Suprapubic skin (tissue), 4 donors: ENCODE measurements at regions not wholly inside any gene's neighbourhood (a gene's known extent, or its start where the extent isn't known, plus 50 kb on each side); places are given as distances from the start of the nearest gene placed in this dataset.

Source experiments
- DNase-seq, 2 donors: peaks; one replicate each; pipeline ENCODE4 v3.0.0-alpha.2; 2019; ENCODE audit warnings: low spot score in 2 of 2
- H3K27ac ChIP-seq: fragments of 200-600 bp; sonication (generic); one replicate; pipeline ENCODE4 v1.5.1; 2019
- H3K27me3 ChIP-seq: fragments of 200-600 bp; sonication (generic); one replicate; pipeline ENCODE4 v1.5.1; 2019
- H3K36me3 ChIP-seq: fragments of 200-600 bp; sonication (generic); one replicate; pipeline ENCODE4 v1.5.1; 2019
- H3K4me1 ChIP-seq: fragments of 200-600 bp; sonication (generic); one replicate; pipeline ENCODE4 v1.5.1; 2019
- H3K4me3 ChIP-seq: fragments of 200-600 bp; sonication (generic); one replicate; pipeline ENCODE4 v1.5.1; 2019; ENCODE audit warnings: mild to moderate bottlenecking
- H3K9me3 ChIP-seq: fragments of 200-600 bp; sonication (generic); one replicate; pipeline ENCODE4 v1.5.1; 2019
- CTCF ChIP-seq, 2 donors: fragments of 200-600 bp in 1 of 2; fragments of 450-650 bp in 1 of 2; sonication (generic) in 1 of 2; IDR thresholded peaks; one replicate each; pipeline ENCODE4 v1.5.1; 2016 to 2019; ENCODE audit warnings: antibody characterized with exemption in 2 of 2, mild to moderate bottlenecking in 1 of 2, moderate library complexity in 1 of 2
- EP300 ChIP-seq: sonication (generic); formaldehyde crosslinking; IDR thresholded peaks from one replicate; pipeline ENCODE4 v1.6.1; 2017; ENCODE audit warnings: antibody characterized with exemption
- POLR2A ChIP-seq, 2 donors: fragments of 450-650 bp; IDR thresholded peaks; one replicate each; pipeline ENCODE4 v1.6.1; 2017; ENCODE audit warnings: antibody characterized with exemption in 2 of 2, mild to moderate bottlenecking in 2 of 2, moderate library complexity in 2 of 2
- POLR2AphosphoS5 ChIP-seq, 3 donors: sonication (generic); formaldehyde crosslinking; IDR thresholded peaks; one replicate each; pipeline ENCODE4 v1.6.1; 2017; ENCODE audit warnings: antibody characterized with exemption in 3 of 3
- WGBS: methylation state at CpG from one replicate; pipeline ENCODE4 v1.1.5; 2018; 5-methylcytosine and 5-hydroxymethylcytosine counted together

GRCh38 chr12:91542666-91543065 is 360.0 kb upstream of the DCN start:
- H3K27ac ChIP-seq, result no peak overlapping the region
- no peaks in the 10 kb centered on the region for H3K9me3 ChIP-seq
- no peak for TF ChIP-seq EP300
- no peak for TF ChIP-seq POLR2A (IDR thresholded peaks at IDR 0.05)
- no peak for TF ChIP-seq POLR2AphosphoS5 (IDR thresholded peaks at IDR 0.05)
- TF ChIP-seq CTCF (IDR thresholded peaks at IDR 0.05), result no peak
- H3K4me3 ChIP-seq, result no peak overlapping the region
- H3K4me1 ChIP-seq, result no peaks in the 10 kb centered on the region
- H3K36me3 ChIP-seq, result no peaks in the 10 kb centered on the region
- DNase-seq, result no peak
- H3K27me3 ChIP-seq, result no peaks in the 10 kb centered on the region
- WGBS, result 97% methylated on average over 2 of the region's 2 CpGs

- no peak overlapping the region for H3K4me3 ChIP-seq
- no peak overlapping the region for H3K27ac ChIP-seq
- H3K36me3 ChIP-seq, result no peaks in the 10 kb centered on the region
- 72% methylated on average over 1 of the region's 1 CpG for WGBS
- TF ChIP-seq CTCF (IDR thresholded peaks at IDR 0.05) (no peak), EP300 (no peak), POLR2AphosphoS5 (IDR thresholded peaks at IDR 0.05) (no peak), POLR2A (IDR thresholded peaks at IDR 0.05) (no peak)
- DNase-seq, result no peak
- H3K9me3 ChIP-seq, result no peaks in the 10 kb centered on the region
- H3K4me1 ChIP-seq, result no peaks in the 10 kb centered on the region
- H3K27me3 ChIP-seq, result no peaks in the 10 kb centered on the region
These were observed 359.4 kb upstream of the DCN start for GRCh38 chr12:91542067-91542466.

DNA sequence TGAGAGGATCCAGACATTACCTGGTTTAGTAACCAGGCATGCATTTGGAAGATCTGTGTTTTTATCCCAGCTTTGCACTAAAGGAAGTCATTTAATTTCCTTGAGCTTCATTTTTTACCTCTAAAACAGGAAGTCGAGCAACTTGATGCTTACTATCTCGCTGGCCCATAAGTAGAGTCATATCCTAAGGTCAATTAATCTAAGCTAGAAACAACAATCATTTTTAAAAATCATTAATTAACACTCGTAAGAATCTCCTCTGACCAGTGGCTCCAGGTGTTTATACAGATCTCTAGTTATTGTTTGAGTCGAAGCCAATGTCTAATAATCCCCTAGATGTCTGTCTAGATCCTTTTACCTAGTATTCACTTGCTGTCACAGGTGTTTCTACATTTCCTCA is 355.8 kb upstream of the DCN start:
- TF ChIP-seq POLR2AphosphoS5 (IDR thresholded peaks at IDR 0.05) (no peak), POLR2A (IDR thresholded peaks at IDR 0.05) (no peak), CTCF (IDR thresholded peaks at IDR 0.05) (no peak), EP300 (no peak)
- H3K4me1 ChIP-seq, result no peaks in the 10 kb centered on the region

DNA sequence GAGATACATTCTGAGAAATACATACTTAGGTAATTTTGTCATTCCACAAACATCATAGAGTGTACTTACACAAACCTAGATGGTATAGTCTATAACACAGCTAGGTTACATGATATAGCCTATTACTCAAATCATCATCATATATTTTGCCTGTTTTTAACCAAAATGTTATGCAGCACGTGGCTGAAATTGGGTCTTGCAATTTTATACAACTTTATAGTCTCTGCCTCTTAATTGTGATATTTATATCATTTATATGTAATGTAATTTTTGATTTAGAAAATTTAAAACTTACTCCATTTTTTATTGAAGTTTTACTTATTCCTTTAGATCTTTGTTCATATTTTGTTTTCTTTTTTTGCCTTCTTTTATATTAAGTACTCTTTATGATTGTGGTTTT is 350.7 kb upstream of the DCN start:
- Histone ChIP-seq H3K4me1 (no peaks in the 10 kb centered on the region), H3K9me3 (peaks cover 6% of the 10 kb centered on the region), H3K4me3 (no peak overlapping the region), H3K27ac (no peak overlapping the region), H3K36me3 (no peaks in the 10 kb centered on the region), H3K27me3 (no peaks in the 10 kb centered on the region)
- 87% methylated on average over 1 of the region's 1 CpG for WGBS
- no peak for DNase-seq
- TF ChIP-seq EP300 (no peak), POLR2AphosphoS5 (IDR thresholded peaks at IDR 0.05) (no peak), POLR2A (IDR thresholded peaks at IDR 0.05) (no peak), CTCF (IDR thresholded peaks at IDR 0.05) (no peak)

More for the DNA sequence above, 355.8 kb upstream of the DCN start:
- Histone ChIP-seq H3K9me3 (peaks cover under 1% of the 10 kb centered on the region), H3K27me3 (no peaks in the 10 kb centered on the region), H3K36me3 (no peaks in the 10 kb centered on the region), H3K27ac (no peak overlapping the region), H3K4me3 (no peak overlapping the region)
- 69% methylated on average over 4 of the region's 4 CpGs for WGBS
- no peak for DNase-seq

DNA sequence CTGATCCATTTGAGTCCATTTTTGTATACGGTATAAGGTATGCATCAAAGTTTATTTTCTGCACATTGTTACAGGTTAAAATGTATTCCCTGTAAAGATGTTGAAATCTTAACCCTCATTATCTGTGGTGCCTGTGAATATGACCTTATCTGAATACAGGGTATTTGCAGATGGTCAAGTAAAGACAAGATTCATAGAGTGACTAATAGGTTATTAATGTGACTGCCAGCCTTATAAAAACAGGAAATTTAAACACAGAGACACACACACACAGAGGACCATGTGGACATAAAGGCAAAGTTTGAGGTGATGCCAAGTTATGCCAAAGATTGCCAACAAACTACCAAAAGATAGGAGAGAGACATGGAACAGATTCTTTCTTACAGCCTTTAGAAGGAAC is 347.2 kb upstream of the DCN start:
- Histone ChIP-seq H3K27ac (no peak overlapping the region), H3K9me3 (peaks cover 6% of the 10 kb centered on the region), H3K27me3 (no peaks in the 10 kb centered on the region), H3K4me1 (no peaks in the 10 kb centered on the region), H3K36me3 (no peaks in the 10 kb centered on the region), H3K4me3 (no peak overlapping the region)
- no peak for DNase-seq
- TF ChIP-seq EP300 (no peak), POLR2AphosphoS5 (IDR thresholded peaks at IDR 0.05) (no peak), CTCF (IDR thresholded peaks at IDR 0.05) (no peak), POLR2A (IDR thresholded peaks at IDR 0.05) (no peak)
- WGBS, result 88% methylated on average over 1 of the region's 1 CpG
